Stimulated activated CD4-positive, alpha-beta T cell treated with anti-CD3 and anti-CD28 coated beads, Interleukin-1b, Interleukin-23, amount 100 ng/mL, for 24 hours (primary cell): ENCODE measurements at regions not wholly inside any gene's neighbourhood (a gene's known extent, or its start where the extent isn't known, plus 50 kb on each side); places are given as distances from the start of the nearest gene placed in this dataset.

Experiments used
- DNase-seq, 4 experiments: peaks; one replicate each; pipeline ENCODE4 v3.0.0-alpha.2; 2020; ENCODE audit warnings: low read depth in 4 of 4, low spot score in 1 of 4

- no peak for DNase-seq
These were observed 137.1 kb upstream of the GAS1 start for GRCh38 chr9:87084407-87084806.

- no peak for DNase-seq
These were observed 137.8 kb upstream of the GAS1 start for GRCh38 chr9:87085073-87085472.

DNA sequence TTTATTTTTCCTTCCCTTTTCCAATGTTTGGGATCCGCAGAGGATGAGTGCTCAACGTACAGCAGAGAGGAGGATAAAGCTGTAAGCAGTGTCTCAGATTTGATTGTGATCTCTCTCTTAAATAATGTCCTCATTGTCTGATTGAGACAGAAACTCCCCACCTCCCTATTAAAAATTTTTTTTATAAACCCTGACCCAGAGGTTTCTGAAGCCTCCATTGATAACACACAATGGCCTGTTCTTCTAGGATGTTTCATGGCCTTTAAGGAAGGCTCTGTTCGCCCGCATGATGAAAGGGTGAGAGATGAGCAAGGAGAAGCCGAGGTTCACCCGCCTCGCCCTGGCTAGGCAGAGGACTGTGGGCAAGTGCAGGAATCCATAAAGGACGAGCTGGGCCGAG lies 138.2 kb upstream of the GAS1 start:
- DNase-seq = no peak

GRCh38 chr9:87086221-87086818 lies 139.0 kb upstream of the GAS1 start:
- DNase-seq = no peak

DNA sequence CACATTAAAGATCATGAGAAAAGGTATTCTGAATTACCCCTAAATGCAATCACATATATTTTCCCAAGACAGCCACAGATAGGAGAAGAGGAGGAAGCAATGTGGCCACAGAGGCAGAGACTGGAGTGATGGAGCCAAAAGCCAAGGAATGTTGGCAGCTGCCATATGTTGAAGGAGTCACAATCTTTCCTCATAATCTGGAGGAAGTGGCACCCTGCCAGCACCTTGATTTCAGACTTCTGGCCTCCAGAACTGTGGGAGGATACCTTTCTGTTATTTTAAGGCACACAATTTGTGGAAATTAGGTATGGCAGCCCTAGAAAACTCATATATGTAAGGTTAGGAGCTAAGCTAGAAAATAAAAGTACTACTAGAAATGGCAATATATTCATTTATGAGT lies 139.9 kb upstream of the GAS1 start:
- DNase-seq = no peak

DNA sequence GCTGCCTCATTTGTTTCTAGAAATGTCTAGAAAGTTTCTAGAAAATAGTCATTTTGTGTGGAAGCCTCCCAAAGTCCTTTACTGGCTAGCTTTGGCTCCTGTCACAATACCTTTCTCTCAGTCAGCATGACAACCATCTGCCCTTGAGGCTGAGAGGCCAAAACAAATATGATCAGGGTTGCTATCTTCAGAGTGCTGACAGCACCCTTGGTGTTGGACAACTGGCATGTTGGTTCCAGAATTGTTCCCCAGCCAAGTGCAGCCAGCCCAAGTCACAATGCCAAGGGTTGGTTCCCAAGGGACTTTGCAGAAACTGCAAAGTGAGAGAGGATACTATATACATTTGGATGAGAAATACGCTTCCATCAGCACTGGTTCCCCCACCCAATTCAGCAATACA lies 140.9 kb upstream of the GAS1 start:
- DNase-seq = no peak

- DNase-seq = no peak
These were observed 141.5 kb upstream of the GAS1 start for GRCh38 chr9:87088621-87089365.

DNA sequence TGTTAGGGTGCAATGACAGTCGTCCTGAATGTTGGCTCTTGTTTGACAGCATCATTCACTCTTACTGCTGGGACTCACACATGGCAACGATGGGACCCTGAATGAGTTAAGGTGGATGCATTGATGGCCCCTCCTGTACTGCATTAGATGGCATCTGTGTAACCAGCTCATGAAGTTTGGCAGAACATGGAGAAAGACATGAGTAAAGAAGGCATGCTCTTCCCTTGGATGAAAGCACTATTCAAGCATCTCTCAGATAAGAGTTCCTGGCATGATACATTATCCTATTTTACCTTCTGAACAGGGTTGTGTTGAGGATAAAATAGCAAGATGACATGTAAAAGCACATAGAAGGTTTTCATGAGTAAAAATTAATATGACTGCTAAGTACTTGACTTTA lies 142.2 kb upstream of the GAS1 start:
- DNase-seq = no peak

DNA sequence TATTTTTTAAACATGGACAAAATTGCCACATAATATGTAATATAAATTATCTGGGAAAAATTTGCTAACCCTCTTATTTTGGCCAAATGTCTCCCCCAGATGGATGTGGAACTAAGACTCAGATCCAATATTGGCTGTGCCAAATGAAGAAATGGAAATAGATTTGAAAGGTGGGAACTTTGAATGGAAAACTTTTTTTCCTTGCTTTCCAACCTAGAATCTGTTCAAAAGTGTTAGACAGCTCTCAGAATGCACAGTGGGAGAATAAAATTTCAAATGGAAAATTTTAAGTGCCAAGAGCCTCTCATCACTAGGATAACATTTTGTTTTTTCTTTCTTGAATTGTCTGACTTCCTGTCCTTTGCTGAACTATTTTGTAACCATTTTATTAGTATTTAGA lies 142.6 kb upstream of the GAS1 start:
- DNase-seq = no peak

GRCh38 chr9:87093777-87094176 lies 146.5 kb upstream of the GAS1 start:
- no peak for DNase-seq

DNA sequence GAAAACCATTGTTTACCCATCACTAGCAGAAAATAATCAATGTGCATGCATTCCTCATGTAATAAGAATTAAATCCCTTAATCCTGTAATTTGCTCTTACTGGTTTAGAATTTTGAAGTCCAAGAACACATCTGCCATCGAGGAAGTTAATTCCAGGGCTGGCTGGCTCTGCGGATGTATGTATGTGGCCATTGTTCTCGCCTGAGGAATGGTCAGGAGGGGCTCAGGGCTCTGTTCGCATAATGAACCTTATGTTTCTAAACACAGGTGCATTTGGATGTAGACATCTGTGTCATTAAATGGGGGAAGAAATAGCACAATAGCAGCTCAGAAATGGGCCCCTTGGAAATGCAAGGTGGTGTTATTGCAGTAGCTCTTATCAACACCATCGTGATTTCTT lies 148.6 kb upstream of the GAS1 start:
- no peak for DNase-seq

- no peak for DNase-seq
These were observed 149.2 kb upstream of the GAS1 start for GRCh38 chr9:87096506-87096905.

DNA sequence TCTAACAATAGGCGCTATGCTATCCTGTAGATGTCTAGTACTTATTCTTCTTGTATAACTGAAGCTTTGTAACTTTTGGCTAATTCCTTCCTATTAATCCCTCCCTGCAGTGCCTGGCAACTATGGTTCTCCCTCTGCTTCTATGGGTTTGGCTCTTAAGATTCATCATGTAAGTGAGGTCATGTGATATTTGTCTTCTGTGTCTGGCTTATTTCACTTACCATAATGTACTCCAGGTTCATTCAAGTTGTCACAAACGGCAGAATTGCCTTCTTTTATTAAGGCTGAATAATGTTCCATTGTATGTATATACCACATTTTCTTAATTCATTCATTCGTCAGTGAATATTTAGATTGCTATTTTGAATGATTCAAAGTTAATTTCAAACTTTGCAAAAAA lies 149.9 kb upstream of the GAS1 start:
- no peak for DNase-seq

GRCh38 chr9:87099407-87099806 lies 152.1 kb upstream of the GAS1 start:
- no peak for DNase-seq

DNA sequence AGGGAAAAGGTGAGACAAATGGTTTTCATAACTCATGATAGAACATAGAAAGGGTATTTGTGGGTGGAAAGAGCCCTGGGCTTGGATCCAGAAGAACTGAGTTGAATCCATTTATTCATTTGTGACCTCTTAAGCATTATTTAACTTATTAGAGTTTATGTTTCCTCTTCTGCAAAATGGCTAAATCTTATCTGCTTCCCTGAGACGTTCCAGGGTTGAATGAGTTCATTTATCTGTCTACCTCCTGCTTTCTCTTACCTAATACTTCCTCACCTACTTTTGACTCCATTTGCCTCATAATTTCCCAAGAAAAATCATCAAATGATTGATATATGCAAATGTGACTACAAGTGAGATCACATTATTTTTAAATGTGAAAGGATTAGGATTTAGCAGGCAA lies 152.7 kb upstream of the GAS1 start:
- no peak for DNase-seq

GRCh38 chr9:87102126-87102525 lies 154.8 kb upstream of the GAS1 start:
- no peak for DNase-seq

- no peak for DNase-seq
These were observed 159.8 kb upstream of the GAS1 start for GRCh38 chr9:87107072-87107471.

GRCh38 chr9:87108661-87109060 lies 161.4 kb upstream of the GAS1 start:
- DNase-seq = no peak

- DNase-seq = no peak
These were observed 161.9 kb upstream of the GAS1 start for GRCh38 chr9:87109231-87109631.

- DNase-seq = no peak
These were observed 162.5 kb upstream of the GAS1 start for GRCh38 chr9:87109851-87110250.

DNA sequence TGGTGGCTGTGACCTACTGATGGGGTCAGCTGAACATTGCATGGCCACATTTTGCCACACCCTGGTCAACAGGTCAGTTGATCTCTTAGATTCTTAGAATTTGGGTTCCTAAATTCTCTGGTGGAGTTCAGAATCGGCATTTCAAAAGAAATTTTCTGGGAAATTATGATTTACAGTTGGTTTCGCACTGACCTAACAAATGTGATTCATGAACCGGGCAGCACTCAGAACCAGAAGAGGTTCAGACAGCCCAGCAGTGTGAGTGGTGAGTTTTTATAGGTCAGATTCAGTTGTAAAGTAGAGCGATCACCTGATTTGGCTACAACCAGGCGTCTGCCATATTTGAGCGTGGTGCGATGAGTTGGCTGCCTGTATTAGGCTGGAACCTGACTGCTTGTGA lies 163.7 kb upstream of the GAS1 start:
- DNase-seq = no peak

DNA sequence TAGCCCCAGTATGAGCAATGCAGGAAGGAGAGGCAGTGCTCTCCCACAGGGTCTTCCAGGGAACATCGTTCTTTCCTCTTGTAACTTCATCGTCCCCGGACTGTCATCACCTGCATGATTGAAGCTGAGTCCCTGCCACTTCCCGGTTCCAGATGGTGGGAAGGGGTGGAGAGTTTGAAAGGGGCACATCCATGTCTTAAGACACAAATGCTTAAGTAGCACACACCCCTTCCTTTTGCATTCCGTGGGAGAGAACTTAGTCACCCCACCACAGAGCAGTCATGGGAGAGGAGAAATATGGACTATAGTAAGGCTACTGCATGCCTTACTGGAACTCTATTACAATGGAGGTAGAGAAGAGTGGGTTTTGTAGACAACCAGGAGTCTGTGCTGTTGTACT lies 165.3 kb upstream of the GAS1 start:
- no peak for DNase-seq

- DNase-seq = no peak
These were observed 166.6 kb upstream of the GAS1 start for GRCh38 chr9:87113874-87114273.
